NCI-H2029 (cell line): ENCODE measurements at regions not wholly inside any gene's neighbourhood (a gene's known extent, or its start where the extent isn't known, plus 50 kb on each side); places are given as distances from the start of the nearest gene placed in this dataset.

Experiments
- DNase-seq: peaks from one replicate; lab custom pipeline; 2025; lab: John Stamatoyannopoulos, UW

- no peak for DNase-seq
These were observed 98.5 kb upstream of the GJB5 start for GRCh38 chr1:34656299-34656698.

GRCh38 chr1:34656731-34657130, 98.1 kb upstream of the GJB5 start:
- DNase-seq = no peak

GRCh38 chr1:34657266-34657665, 97.6 kb upstream of the GJB5 start:
- no peak for DNase-seq

- DNase-seq = no peak
These were observed 97.0 kb upstream of the GJB5 start for GRCh38 chr1:34657849-34658248.

GRCh38 chr1:34663031-34663430, 91.8 kb upstream of the GJB5 start:
- no peak for DNase-seq

GRCh38 chr1:34668063-34668462, 86.8 kb upstream of the GJB5 start:
- no peak for DNase-seq

GRCh38 chr1:34670982-34671381, 83.9 kb upstream of the GJB5 start:
- DNase-seq = no peak

- DNase-seq = no peak
These were observed 83.0 kb upstream of the GJB5 start for GRCh38 chr1:34671887-34672286.

- DNase-seq = peak; percentile 40
These were observed 73.1 kb upstream of the GJB5 start for GRCh38 chr1:34681480-34682451.

- DNase-seq = no peak
These were observed 72.2 kb upstream of the GJB5 start for GRCh38 chr1:34682452-34683223.

- peak; percentile 44 for DNase-seq
These were observed 71.2 kb upstream of the GJB5 start for GRCh38 chr1:34683616-34684015.

GRCh38 chr1:34684266-34684665, 70.6 kb upstream of the GJB5 start:
- DNase-seq = no peak

GRCh38 chr1:34685225-34685624, 69.6 kb upstream of the GJB5 start:
- peak; percentile 76 for DNase-seq

- DNase-seq = peak; percentile 23
These were observed 68.3 kb upstream of the GJB5 start for GRCh38 chr1:34686531-34686930.

- DNase-seq = no peak
These were observed 66.7 kb upstream of the GJB5 start for GRCh38 chr1:34688006-34688741.

- DNase-seq = no peak
These were observed 64.6 kb upstream of the GJB5 start for GRCh38 chr1:34690269-34690668.

GRCh38 chr1:34693081-34693480, 61.8 kb upstream of the GJB5 start:
- DNase-seq = no peak

- no peak for DNase-seq
These were observed 60.5 kb upstream of the GJB5 start for GRCh38 chr1:34694383-34694782.

GRCh38 chr1:34695580-34695979, 59.3 kb upstream of the GJB5 start:
- peak; percentile 41 for DNase-seq

- no peak for DNase-seq
These were observed 58.6 kb upstream of the GJB5 start for GRCh38 chr1:34696230-34696629.

- no peak for DNase-seq
These were observed 57.9 kb upstream of the GJB5 start for GRCh38 chr1:34696981-34697380.

GRCh38 chr1:34697818-34698217, 57.0 kb upstream of the GJB5 start:
- no peak for DNase-seq
